ENCODE measurements at regions not wholly inside any gene's neighbourhood (a gene's known extent, or its start where the extent isn't known, plus 50 kb on each side); places are given as distances from the start of the nearest gene placed in this dataset.
"Not testable (repeated sequence)": the region's sequence is repeated elsewhere in the genome, so short reads cannot be mapped to it uniquely, and the experiment has no call there.

DNA sequence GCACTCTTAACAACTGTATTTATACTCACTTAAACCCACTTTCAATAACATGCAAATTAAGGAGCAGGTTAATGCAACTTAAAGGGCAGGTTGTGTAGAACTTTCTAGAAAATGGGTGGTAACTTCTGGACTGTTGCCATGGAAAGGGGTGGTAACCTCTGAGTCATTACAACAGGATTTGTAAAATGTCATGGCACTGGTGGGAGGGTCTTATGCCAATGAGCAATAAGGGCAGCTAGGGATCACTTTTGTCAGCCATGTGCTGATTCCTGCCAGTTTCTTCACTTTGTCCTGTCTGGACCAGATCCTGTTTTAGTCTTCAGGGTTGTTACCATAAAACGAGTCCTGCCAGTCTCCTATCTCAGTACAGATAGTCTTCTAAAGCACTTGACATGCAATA lies 560.5 kb upstream of the PTCHD4 start:
- no peak for TF ChIP-seq JUND (IDR thresholded peaks at IDR 0.05; ENCODE audit: low read depth)
- in situ Hi-C loops (cut with HindIII; ENCODE audit: low pct_unique_long_range_greater_than_20kb, low sequenced_read_pairs), result no loop called here
- no peak for DNase-seq (ENCODE audit: low read depth in 1 of 2, low spot score in 1 of 2)

GRCh38 chr6:48670546-48670945 lies 559.5 kb upstream of the PTCHD4 start:
- DNase-seq (ENCODE audit: low read depth in 1 of 2, low spot score in 1 of 2), result no peak
- in situ Hi-C loops (cut with HindIII; ENCODE audit: low pct_unique_long_range_greater_than_20kb, low sequenced_read_pairs), result no loop called here
- TF ChIP-seq JUND (IDR thresholded peaks at IDR 0.05; ENCODE audit: low read depth), result no peak

- no peak for TF ChIP-seq JUND (IDR thresholded peaks at IDR 0.05; ENCODE audit: low read depth)
- DNase-seq (ENCODE audit: low read depth in 1 of 2, low spot score in 1 of 2), result no peak
- in situ Hi-C loops (cut with HindIII; ENCODE audit: low pct_unique_long_range_greater_than_20kb, low sequenced_read_pairs), result no loop called here
Measured at GRCh38 chr6:48667797-48668196, 556.8 kb upstream of the PTCHD4 start.

DNA sequence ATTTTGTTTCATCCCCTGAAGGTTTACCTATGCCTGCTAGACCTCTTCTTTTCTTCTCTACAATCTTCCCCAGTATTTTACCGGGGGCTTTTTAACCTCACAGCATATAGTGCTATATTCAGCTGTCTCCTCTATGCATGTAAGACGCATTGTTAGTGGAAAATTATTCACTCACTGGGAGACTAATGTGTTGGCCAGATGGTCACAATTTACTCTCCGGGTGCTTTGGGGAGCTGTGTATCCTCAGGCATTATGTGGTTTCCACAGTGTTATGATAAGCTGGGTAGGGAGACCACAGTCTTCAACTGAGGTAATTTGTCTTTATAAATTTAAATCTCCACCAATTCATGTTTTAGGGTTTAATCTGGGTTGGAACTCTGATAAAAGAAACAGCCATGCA lies 553.8 kb upstream of the PTCHD4 start:
- in situ Hi-C loops (cut with HindIII; ENCODE audit: low pct_unique_long_range_greater_than_20kb, low sequenced_read_pairs), result no loop called here
- TF ChIP-seq JUND (IDR thresholded peaks at IDR 0.05; ENCODE audit: low read depth), result no peak
- no peak for DNase-seq (ENCODE audit: low read depth in 1 of 2, low spot score in 1 of 2)

DNA sequence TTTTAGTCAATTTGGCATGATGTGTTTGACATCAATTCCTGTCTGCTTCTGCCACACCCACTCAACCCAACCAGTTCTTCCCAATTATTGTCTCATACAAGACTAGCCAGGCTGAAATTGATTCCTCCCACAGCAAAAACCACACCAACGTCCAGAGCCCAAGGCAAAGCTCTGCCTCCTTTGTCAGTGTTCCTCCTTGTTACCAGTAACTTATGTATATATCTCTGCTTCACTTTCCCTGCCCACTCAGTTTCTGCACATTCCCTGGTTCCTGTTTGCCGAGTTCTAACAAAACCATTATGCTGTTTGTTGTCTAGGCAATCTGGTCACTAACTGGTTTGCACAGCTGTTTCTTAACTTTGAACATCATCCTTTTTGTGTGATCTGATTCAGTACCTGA lies 547.9 kb upstream of the PTCHD4 start:
- no peak for TF ChIP-seq JUND (IDR thresholded peaks at IDR 0.05; ENCODE audit: low read depth)
- DNase-seq (ENCODE audit: low read depth in 1 of 2, low spot score in 1 of 2), result peak in 1 of 2 experiments; percentile 28
- in situ Hi-C loops (cut with HindIII; ENCODE audit: low pct_unique_long_range_greater_than_20kb, low sequenced_read_pairs), result no loop called here

- TF ChIP-seq JUND (IDR thresholded peaks at IDR 0.05; ENCODE audit: low read depth), result no peak
- in situ Hi-C loops (cut with HindIII; ENCODE audit: low pct_unique_long_range_greater_than_20kb, low sequenced_read_pairs), result no loop called here
- DNase-seq (ENCODE audit: low read depth in 1 of 2, low spot score in 1 of 2), result no peak
Measured at GRCh38 chr6:48641544-48641943, 530.5 kb upstream of the PTCHD4 start.

- DNase-seq (ENCODE audit: low read depth in 1 of 2, low spot score in 1 of 2); in situ Hi-C loops (cut with HindIII; ENCODE audit: low pct_unique_long_range_greater_than_20kb, low sequenced_read_pairs): not testable (repeated sequence)
Measured at GRCh38 chr6:48638796-48639195, 527.8 kb upstream of the PTCHD4 start.

DNA sequence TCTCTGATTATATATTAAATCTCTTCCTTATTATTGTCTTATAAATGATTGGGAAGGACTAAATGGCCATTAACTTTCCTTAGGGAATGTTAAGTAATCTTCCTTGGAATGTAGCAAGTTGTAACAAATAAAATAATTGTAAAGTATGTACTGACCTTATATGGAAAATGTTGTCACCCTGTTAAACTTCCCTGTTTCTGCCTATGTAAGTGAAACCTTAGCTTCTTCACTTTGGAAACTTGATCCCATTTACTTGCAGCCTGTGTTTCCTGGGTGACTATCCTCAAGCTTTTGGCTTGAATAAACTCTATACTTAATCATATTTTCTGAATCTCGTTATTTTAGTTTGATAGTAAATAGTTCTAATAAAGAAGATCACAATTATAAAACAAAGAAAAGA lies 519.5 kb upstream of the PTCHD4 start:
- no peak for TF ChIP-seq JUND (IDR thresholded peaks at IDR 0.05; ENCODE audit: low read depth)
- no peak for DNase-seq (ENCODE audit: low read depth in 1 of 2, low spot score in 1 of 2)
- in situ Hi-C loops (cut with HindIII; ENCODE audit: low pct_unique_long_range_greater_than_20kb, low sequenced_read_pairs), result no loop called here

DNA sequence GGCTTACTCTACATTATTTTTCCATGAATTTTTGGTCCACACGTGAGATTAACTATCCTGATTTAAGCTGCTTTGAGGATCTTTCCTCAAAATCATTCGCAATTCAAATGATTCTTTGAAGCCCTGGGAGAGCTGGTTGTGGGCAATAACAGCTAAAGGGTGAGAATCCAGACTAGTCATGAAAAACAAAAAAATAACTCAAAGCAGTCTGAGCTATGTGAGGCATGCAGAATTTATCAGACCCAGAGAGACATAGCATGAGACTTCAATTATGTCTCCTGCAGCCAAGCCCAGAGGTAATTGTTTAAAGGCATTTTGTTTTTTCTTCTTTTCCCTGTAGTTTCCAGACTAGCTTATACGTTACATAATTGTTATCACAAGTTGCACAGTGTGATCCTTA lies 517.3 kb upstream of the PTCHD4 start:
- no peak for TF ChIP-seq JUND (IDR thresholded peaks at IDR 0.05; ENCODE audit: low read depth)
- in situ Hi-C loops (cut with HindIII; ENCODE audit: low pct_unique_long_range_greater_than_20kb, low sequenced_read_pairs), result no loop called here
- no peak for DNase-seq (ENCODE audit: low read depth in 1 of 2, low spot score in 1 of 2)

GRCh38 chr6:48626421-48626820 lies 515.4 kb upstream of the PTCHD4 start:
- no peak for TF ChIP-seq JUND (IDR thresholded peaks at IDR 0.05; ENCODE audit: low read depth)
- no peak for DNase-seq (ENCODE audit: low read depth in 1 of 2, low spot score in 1 of 2)
- in situ Hi-C loops (cut with HindIII; ENCODE audit: low pct_unique_long_range_greater_than_20kb, low sequenced_read_pairs), result no loop called here

DNA sequence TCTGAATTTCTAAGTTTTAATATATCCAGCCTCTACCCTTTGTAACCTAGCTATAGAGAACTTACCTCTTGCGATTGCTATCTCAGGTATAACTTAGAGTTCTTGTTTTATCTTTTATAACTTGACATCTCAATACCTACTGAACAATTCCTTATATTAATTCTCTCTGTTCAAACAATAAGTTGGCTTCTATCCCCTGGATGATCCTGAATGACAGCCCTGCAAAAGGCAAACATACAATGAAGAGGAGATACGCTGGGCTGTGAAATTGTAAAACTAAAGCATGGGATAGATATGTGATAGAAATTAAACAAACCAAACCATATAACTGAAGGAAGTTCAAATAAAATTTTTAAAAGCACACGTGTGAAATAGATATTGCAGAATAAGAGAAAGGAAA lies 513.6 kb upstream of the PTCHD4 start:
- in situ Hi-C loops (cut with HindIII; ENCODE audit: low pct_unique_long_range_greater_than_20kb, low sequenced_read_pairs), result no loop called here
- no peak for DNase-seq (ENCODE audit: low read depth in 1 of 2, low spot score in 1 of 2)
- no peak for TF ChIP-seq JUND (IDR thresholded peaks at IDR 0.05; ENCODE audit: low read depth)

DNA sequence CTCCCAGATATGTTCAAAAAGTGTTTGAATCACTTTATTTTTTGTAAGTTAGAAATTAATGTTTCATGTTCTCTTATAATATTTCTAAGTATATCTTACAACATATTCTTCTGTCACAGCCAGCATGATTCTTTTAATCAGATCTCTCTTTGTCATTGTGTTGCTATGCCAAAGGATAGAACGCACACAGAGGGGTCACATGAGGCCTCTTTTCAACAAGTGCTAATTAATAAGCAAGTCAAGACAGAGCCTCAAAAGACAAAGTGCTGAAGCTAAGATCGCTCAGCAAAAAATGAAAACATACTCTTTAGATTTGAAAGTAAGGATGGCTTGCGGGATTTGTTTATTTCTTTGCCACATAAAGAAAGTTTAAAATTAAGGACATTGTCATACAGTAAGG lies 508.8 kb upstream of the PTCHD4 start:
- no peak for DNase-seq (ENCODE audit: low read depth in 1 of 2, low spot score in 1 of 2)

GRCh38 chr6:48615041-48615440 lies 504.0 kb upstream of the PTCHD4 start:
- no peak for TF ChIP-seq JUND (IDR thresholded peaks at IDR 0.05; ENCODE audit: low read depth)
- in situ Hi-C loops (cut with HindIII; ENCODE audit: low pct_unique_long_range_greater_than_20kb, low sequenced_read_pairs), result no loop called here
- DNase-seq (ENCODE audit: low read depth in 1 of 2, low spot score in 1 of 2), result no peak

More for the DNA sequence above, 508.8 kb upstream of the PTCHD4 start:
- in situ Hi-C loops (cut with HindIII; ENCODE audit: low pct_unique_long_range_greater_than_20kb, low sequenced_read_pairs), result no loop called here
- no peak for TF ChIP-seq JUND (IDR thresholded peaks at IDR 0.05; ENCODE audit: low read depth)

DNA sequence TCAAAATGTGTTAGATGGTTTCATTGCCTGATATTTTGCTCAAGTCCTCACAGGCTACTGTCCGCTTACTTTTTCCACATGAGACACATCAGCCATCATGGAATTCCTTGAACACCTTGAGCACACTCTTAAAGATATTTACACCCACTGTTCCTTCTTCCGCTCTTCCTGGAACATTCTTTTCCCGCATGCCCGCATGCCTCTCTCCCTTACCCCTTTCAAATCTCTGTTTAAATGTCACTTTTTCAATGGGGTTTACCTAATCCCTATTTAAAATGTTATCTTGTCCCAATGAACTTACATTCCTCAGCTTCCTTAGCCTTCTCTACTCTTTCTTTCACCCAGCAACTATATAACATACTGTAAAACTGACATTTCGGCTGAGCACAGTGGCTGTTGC lies 503.3 kb upstream of the PTCHD4 start:
- in situ Hi-C loops (cut with HindIII; ENCODE audit: low pct_unique_long_range_greater_than_20kb, low sequenced_read_pairs), result no loop called here
- no peak for DNase-seq (ENCODE audit: low read depth in 1 of 2, low spot score in 1 of 2)
- TF ChIP-seq JUND (IDR thresholded peaks at IDR 0.05; ENCODE audit: low read depth), result no peak

Measured in T47D (cell line).